Brain microvascular endothelial cell (primary cell): ENCODE measurements at regions not wholly inside any gene's neighbourhood (a gene's known extent, or its start where the extent isn't known, plus 50 kb on each side); places are given as distances from the start of the nearest gene placed in this dataset.

Experiments
- DNase-seq: peaks from one replicate; pipeline ENCODE4 v3.0.0-alpha.2; 2020
- H3K27ac ChIP-seq: fragments of 250-450 bp; sonication (Bioruptor Pico); 2 replicates; pipeline ENCODE4 v1.5.1; 2020; ENCODE audit warnings: mild to moderate bottlenecking, moderate library complexity
- H3K27me3 ChIP-seq: fragments of 250-450 bp; sonication (Bioruptor Pico); replicated peaks from 2 replicates; pipeline ENCODE4 v1.5.1; 2020; ENCODE audit warnings: mild to moderate bottlenecking
- H3K36me3 ChIP-seq: fragments of 250-450 bp; sonication (Bioruptor Pico); replicated peaks from 2 replicates; pipeline ENCODE4 v1.5.1; 2020; ENCODE audit warnings: mild to moderate bottlenecking
- H3K4me3 ChIP-seq: 2 replicates; pipeline ENCODE4 v1.5.1; 2011; ENCODE audit warnings: low read depth, mild to moderate bottlenecking, control low read depth, low read length, moderate library complexity
- in situ Hi-C: cut with HindIII; loops from 2 replicates; pipeline ENCODE4 v1.10.0; 2017; ENCODE audit warnings: low sequenced_read_pairs, low pct_ligation_motif_present
- TF ChIP-seq, protein P1 (sequence below): IDR thresholded peaks from 2 replicates; pipeline ENCODE4 v1.5.1; 2011; ENCODE audit warnings: low read depth, mild to moderate bottlenecking, moderate library complexity, low read length, control low read depth, inconsistent platforms; ENCODE audit errors: missing control alignments

DNA sequence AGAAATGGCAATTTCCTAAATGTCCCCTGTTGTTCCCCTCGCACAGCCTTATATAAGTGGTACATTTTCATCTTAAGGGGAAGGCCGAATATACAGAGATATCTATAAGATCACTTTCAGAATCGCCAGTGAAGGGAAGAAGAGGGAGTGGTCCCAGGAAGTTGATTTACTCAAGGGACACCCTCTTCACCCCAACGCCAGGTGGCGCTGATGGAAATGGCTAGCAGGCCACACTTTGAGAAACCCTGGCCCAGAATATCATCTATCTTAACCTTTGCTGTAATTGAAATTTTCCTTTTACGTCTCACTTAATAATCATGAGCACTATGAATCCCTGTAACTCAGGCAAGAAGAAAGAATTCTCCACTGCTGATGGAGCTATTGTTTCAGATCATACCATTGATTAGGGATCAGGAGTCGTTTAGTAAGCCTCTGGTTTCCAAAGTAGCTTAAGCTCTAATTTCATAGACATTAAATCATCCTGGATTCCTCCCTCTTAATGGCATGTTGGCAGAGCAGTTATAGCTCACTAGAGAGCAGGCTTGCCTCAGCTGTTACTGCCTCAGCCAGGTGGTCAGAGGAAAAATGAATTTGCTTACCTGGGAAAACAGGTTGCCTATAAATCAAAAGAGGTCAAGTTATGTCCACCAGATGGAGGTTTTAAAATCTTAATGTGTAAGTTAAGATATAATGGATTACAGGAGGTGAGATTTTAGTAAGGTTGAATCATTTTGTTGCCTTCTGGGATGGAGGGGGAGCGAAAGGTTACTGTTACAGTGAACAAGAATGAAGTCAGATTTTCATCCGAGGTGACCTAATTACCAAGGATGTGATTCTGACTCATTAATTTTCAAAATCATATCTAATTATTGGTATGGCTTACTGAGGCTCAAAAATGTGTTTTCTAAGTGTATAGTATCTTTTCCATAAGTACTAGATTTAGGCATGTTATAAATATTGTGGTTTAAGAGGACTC, 941.2 kb upstream of the TENM3 start:
- TF ChIP-seq, protein P1, sequence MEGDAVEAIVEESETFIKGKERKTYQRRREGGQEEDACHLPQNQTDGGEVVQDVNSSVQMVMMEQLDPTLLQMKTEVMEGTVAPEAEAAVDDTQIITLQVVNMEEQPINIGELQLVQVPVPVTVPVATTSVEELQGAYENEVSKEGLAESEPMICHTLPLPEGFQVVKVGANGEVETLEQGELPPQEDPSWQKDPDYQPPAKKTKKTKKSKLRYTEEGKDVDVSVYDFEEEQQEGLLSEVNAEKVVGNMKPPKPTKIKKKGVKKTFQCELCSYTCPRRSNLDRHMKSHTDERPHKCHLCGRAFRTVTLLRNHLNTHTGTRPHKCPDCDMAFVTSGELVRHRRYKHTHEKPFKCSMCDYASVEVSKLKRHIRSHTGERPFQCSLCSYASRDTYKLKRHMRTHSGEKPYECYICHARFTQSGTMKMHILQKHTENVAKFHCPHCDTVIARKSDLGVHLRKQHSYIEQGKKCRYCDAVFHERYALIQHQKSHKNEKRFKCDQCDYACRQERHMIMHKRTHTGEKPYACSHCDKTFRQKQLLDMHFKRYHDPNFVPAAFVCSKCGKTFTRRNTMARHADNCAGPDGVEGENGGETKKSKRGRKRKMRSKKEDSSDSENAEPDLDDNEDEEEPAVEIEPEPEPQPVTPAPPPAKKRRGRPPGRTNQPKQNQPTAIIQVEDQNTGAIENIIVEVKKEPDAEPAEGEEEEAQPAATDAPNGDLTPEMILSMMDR, result peak; percentile 71
- no peak overlapping the region for H3K27ac ChIP-seq
- in situ Hi-C loops, result no loop called here
- DNase-seq, result peak; percentile 11
- H3K36me3 ChIP-seq, result no peaks in the 10 kb centered on the region
- H3K4me3 ChIP-seq, result no peak overlapping the region
- no peaks in the 10 kb centered on the region for H3K27me3 ChIP-seq

DNA sequence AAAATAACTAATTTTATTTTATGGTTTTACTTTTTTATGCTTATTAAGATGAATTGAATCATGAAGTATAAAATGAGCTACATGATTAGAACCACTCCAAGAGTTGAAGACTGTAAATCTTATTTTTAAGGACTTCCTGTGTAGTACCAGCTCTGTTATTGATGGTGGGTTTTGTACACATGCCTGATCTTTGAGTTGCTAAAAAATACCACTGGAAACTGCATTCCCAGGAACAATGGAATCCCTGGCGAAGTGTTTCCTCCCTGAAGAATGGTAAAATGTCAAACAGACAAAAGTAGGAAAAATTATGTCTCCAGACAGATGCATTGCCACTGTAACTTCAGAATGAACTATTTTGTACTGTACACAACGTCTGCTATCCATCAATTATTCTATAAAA, 935.4 kb upstream of the TENM3 start:
- H3K27ac ChIP-seq, result no peak overlapping the region
- H3K36me3 ChIP-seq, result no peaks in the 10 kb centered on the region
- no peaks in the 10 kb centered on the region for H3K27me3 ChIP-seq
- TF ChIP-seq, protein P1, result no peak
- in situ Hi-C loops, result no loop called here
- H3K4me3 ChIP-seq, result no peak overlapping the region
- DNase-seq, result no peak

DNA sequence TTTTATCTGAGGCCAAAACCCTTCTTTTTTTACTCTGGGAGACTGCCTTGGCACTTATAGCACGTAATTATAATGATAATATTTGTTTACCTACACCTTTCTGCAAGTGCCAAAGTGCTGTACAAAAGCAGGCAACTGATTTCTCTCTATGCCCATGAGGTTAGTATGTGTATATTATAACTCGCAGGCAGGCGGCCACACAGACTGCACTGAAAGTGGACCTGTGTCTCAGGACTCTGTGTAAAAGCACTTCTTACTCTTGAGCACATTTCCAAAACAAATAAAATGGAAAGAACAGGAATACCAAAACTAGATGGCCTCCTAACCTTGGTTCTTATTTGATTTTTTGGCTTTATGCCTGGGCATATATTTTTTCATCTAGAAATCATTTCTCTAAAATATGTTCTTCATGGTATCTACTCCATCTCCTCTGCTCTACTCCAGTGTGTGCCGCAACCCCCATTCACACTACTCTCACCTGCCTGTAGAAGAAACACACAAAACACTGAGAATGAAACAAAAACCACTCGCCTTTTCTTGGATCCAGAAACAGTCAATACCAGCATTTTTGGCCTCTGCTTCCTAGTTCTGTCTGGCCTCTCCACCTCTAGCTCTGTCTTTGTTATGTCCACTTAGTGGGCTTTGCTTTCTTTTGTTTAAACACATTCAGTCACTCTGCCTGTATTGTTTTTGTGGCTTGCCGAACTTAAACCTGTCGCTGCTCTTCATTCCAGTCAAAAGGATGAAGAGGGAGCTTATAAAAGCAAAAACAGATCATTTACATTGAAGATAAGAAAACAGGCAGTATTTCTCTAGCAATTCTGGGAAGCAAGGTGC, 934.5 kb upstream of the TENM3 start:
- TF ChIP-seq, protein P1, result no peak
- in situ Hi-C loops, result no loop called here
- no peaks in the 10 kb centered on the region for H3K36me3 ChIP-seq
- H3K27me3 ChIP-seq, result no peaks in the 10 kb centered on the region
- H3K4me3 ChIP-seq, result no peak overlapping the region
- H3K27ac ChIP-seq, result no peak overlapping the region
- DNase-seq, result no peak

DNA sequence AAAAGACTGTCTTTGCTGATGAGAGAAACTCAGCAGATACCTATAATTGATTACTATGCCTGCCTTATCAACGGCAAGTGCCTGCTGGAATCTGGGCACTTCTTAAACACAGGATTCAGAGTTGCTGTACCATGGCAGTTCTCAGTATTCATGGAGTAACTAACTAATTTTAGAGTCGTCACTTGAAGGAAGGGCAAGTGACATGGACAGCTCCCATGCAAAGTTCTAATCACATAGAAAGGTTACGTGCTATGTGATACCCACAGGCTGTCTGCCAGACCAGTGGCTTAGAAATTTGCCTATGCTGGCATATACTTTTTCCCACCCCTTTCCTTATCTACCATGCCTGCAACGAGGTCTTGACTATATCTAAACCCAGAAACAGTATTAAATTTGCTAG, 931.1 kb upstream of the TENM3 start:
- no peak overlapping the region for H3K27ac ChIP-seq
- no peak for DNase-seq
- no peaks in the 10 kb centered on the region for H3K27me3 ChIP-seq
- TF ChIP-seq, protein P1, result no peak
- H3K4me3 ChIP-seq, result no peak overlapping the region
- in situ Hi-C loops, result no loop called here
- H3K36me3 ChIP-seq, result no peaks in the 10 kb centered on the region

DNA sequence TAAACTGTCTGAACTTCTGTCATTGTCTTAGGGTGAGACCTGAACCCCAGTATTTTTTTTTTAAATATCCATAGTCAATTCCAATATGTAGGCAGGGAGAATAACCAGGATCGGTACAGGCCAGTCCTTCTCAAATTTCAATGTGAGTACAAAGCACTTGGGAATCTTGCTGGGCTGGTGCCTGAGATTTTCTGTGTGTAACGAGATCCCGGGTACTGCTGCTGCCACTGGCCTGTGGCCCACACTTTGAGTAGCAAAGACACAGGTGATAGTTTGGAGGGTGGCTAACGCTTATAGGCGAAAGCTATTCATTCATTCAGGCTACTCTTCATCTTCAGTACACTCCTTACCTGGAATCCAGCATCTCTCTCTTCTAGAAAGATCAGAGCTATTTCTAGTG, 923.6 kb upstream of the TENM3 start:
- H3K27ac ChIP-seq, result no peak overlapping the region
- no peak overlapping the region for H3K4me3 ChIP-seq
- in situ Hi-C loops, result no loop called here
- no peaks in the 10 kb centered on the region for H3K36me3 ChIP-seq
- DNase-seq, result no peak
- H3K27me3 ChIP-seq, result no peaks in the 10 kb centered on the region
- TF ChIP-seq, protein P1, result no peak
